Prostate gland (tissue), 2 donors: ENCODE measurements at regions not wholly inside any gene's neighbourhood (a gene's known extent, or its start where the extent isn't known, plus 50 kb on each side); places are given as distances from the start of the nearest gene placed in this dataset.

Experiments
- CTCF ChIP-seq, 4 experiments: fragments of 200-600 bp in 2 of 4; fragments of 450-650 bp in 2 of 4; sonication (generic) in 2 of 4; IDR thresholded peaks; 1 replicate in 3 of 4; 2 replicates in 1 of 4; pipeline ENCODE4 v1.5.1; 2016 to 2019; ENCODE audit warnings: antibody characterized with exemption in 4 of 4, mild to moderate bottlenecking in 2 of 4, moderate library complexity in 2 of 4
- POLR2AphosphoS5 ChIP-seq: sonication (generic); formaldehyde crosslinking; IDR thresholded peaks from one replicate; pipeline ENCODE4 v1.6.1; 2017; ENCODE audit warnings: antibody characterized with exemption

GRCh38 chr6:77011929-77012545 lies 451.3 kb downstream of the HTR1B start:
- TF ChIP-seq CTCF (IDR thresholded peaks at IDR 0.05) (no peak), POLR2AphosphoS5 (no peak)
